Right cardiac atrium (tissue), 5 donors: ENCODE measurements at regions not wholly inside any gene's neighbourhood (a gene's known extent, or its start where the extent isn't known, plus 50 kb on each side); places are given as distances from the start of the nearest gene placed in this dataset.

Experiments
- ATAC-seq, 2 donors: fragments of 200-7000 bp; cut with Tn5 transposase; one replicate each; pipeline versions ENCODE4 v1.8.0 to v1.9.1; 2020; ENCODE audit warnings: moderate library complexity in 2 of 2, mild to moderate bottlenecking in 1 of 2
- DNase-seq, 3 donors: peaks; one replicate each; pipeline ENCODE4 v3.0.0-alpha.2; 2020
- H3K27ac ChIP-seq: one replicate; pipeline ENCODE4 v1.5.1; 2013; ENCODE audit warnings: mild to moderate bottlenecking, low read length, control low read depth, moderate library complexity
- H3K27me3 ChIP-seq: one replicate; pipeline ENCODE4 v1.6.1; 2013; ENCODE audit not compliant: control insufficient read depth, insufficient read depth
- H3K4me1 ChIP-seq: one replicate; pipeline ENCODE4 v1.6.1; 2013; ENCODE audit warnings: low read length; ENCODE audit not compliant: control insufficient read depth, insufficient read depth
- H3K4me3 ChIP-seq: one replicate; pipeline ENCODE4 v1.5.1; 2013; ENCODE audit warnings: low read length, control low read depth
- H3K9me3 ChIP-seq: one replicate; pipeline ENCODE4 v1.6.1; 2013; ENCODE audit warnings: low read length; ENCODE audit not compliant: control insufficient read depth
- WGBS: extraction: QIAGEN DNeasy Blood & Tissue Kit; methylation state at CpG from one replicate; pipeline ENCODE4 v1.1.7; 2013; 5-methylcytosine and 5-hydroxymethylcytosine counted together
- intact Hi-C, 4 donors: fragments of 100-400 bp; cut with DNase I; formaldehyde crosslinking; loops; one replicate each; pipeline versions ENCODE4 v1.11.0 to v1.14.0; 2022 to 2023
- donor health status: healthy with polysubstance abuse.
- donor health status: DM: no; HTN: yes; CAD: no.
- donor health status: DM: no; HTN: no; CAD: no.
- donor health status: DM: no; HTN: yes; CAD: no; lungs with severe emphysema.
- donor health status: DM: yes; HTN: yes; CAD: no.

GRCh38 chrX:25300994-25301393, 285.2 kb upstream of the ARX start:
- Histone ChIP-seq H3K27me3 (no peaks in the 10 kb centered on the region), H3K27ac (no peak overlapping the region), H3K4me3 (no peak overlapping the region), H3K9me3 (no peaks in the 10 kb centered on the region), H3K4me1 (no peaks in the 10 kb centered on the region)
- WGBS: 75% methylated on average over 2 of the region's 2 CpGs
- DNase-seq: no peak
- ATAC-seq: no peak
- intact Hi-C loops: no loop called here

GRCh38 chrX:25296850-25297249, 281.1 kb upstream of the ARX start:
- ATAC-seq (no peak), DNase-seq (no peak)
- no peaks in the 10 kb centered on the region for H3K9me3 ChIP-seq
- H3K4me3 ChIP-seq: no peak overlapping the region
- H3K27ac ChIP-seq: no peak overlapping the region
- intact Hi-C loops: no loop called here
- 52% methylated on average over 1 of the region's 1 CpG for WGBS
- H3K4me1 ChIP-seq: no peaks in the 10 kb centered on the region
- no peaks in the 10 kb centered on the region for H3K27me3 ChIP-seq

- H3K4me1 ChIP-seq: no peaks in the 10 kb centered on the region
- no peaks in the 10 kb centered on the region for H3K27me3 ChIP-seq
- H3K4me3 ChIP-seq: no peak overlapping the region
- H3K9me3 ChIP-seq: no peaks in the 10 kb centered on the region
- H3K27ac ChIP-seq: no peak overlapping the region
- WGBS: 43% methylated on average over 4 of the region's 4 CpGs
- DNase-seq (no peak), ATAC-seq (no peak)
- intact Hi-C loops: no loop called here
Measured at GRCh38 chrX:25295466-25295865, 279.7 kb upstream of the ARX start.

GRCh38 chrX:25290132-25290531, 274.4 kb upstream of the ARX start:
- Histone ChIP-seq H3K27me3 (no peaks in the 10 kb centered on the region), H3K4me1 (no peaks in the 10 kb centered on the region), H3K9me3 (no peaks in the 10 kb centered on the region), H3K27ac (no peak overlapping the region), H3K4me3 (no peak overlapping the region)
- WGBS: 60% methylated on average over 1 of the region's 1 CpG
- intact Hi-C loops: no loop called here
- DNase-seq (no peak), ATAC-seq (no peak)

- no peak for ATAC-seq
- WGBS: 61% methylated on average over 1 of the region's 1 CpG
- intact Hi-C loops: no loop called here
Measured at GRCh38 chrX:25288676-25289075, 272.9 kb upstream of the ARX start.

GRCh38 chrX:25287521-25287920, 271.8 kb upstream of the ARX start:
- intact Hi-C loops: no loop called here

More at GRCh38 chrX:25288676-25289075, 272.9 kb upstream of the ARX start:
- DNase-seq: no peak
- Histone ChIP-seq H3K27me3 (no peaks in the 10 kb centered on the region), H3K4me3 (no peak overlapping the region), H3K9me3 (no peaks in the 10 kb centered on the region), H3K27ac (no peak overlapping the region), H3K4me1 (no peaks in the 10 kb centered on the region)

GRCh38 chrX:25285598-25285997, 269.8 kb upstream of the ARX start:
- Histone ChIP-seq H3K9me3 (no peaks in the 10 kb centered on the region), H3K4me3 (no peak overlapping the region), H3K27ac (no peak overlapping the region), H3K27me3 (no peaks in the 10 kb centered on the region), H3K4me1 (no peaks in the 10 kb centered on the region)
- WGBS: 75% methylated on average over 4 of the region's 4 CpGs
- DNase-seq: no peak
- intact Hi-C loops: no loop called here
- no peak for ATAC-seq

More at GRCh38 chrX:25287521-25287920, 271.8 kb upstream of the ARX start:
- Histone ChIP-seq H3K27me3 (no peaks in the 10 kb centered on the region), H3K27ac (no peak overlapping the region), H3K4me1 (no peaks in the 10 kb centered on the region), H3K4me3 (no peak overlapping the region), H3K9me3 (no peaks in the 10 kb centered on the region)
- ATAC-seq (no peak), DNase-seq (no peak)
- WGBS: 77% methylated on average over 1 of the region's 1 CpG

GRCh38 chrX:25279510-25279909, 263.7 kb upstream of the ARX start:
- 22% methylated on average over 1 of the region's 1 CpG for WGBS

GRCh38 chrX:25278341-25278740, 262.6 kb upstream of the ARX start:
- no peaks in the 10 kb centered on the region for H3K27me3 ChIP-seq

More at GRCh38 chrX:25279510-25279909, 263.7 kb upstream of the ARX start:
- Histone ChIP-seq H3K9me3 (no peaks in the 10 kb centered on the region), H3K4me3 (no peak overlapping the region), H3K27me3 (no peaks in the 10 kb centered on the region), H3K27ac (no peak overlapping the region), H3K4me1 (no peaks in the 10 kb centered on the region)
- ATAC-seq (no peak), DNase-seq (no peak)
- intact Hi-C loops: no loop called here

GRCh38 chrX:25277574-25277973, 261.8 kb upstream of the ARX start:
- 85% methylated on average over 3 of the region's 3 CpGs for WGBS
- no peak for DNase-seq
- Histone ChIP-seq H3K9me3 (no peaks in the 10 kb centered on the region), H3K27ac (no peak overlapping the region), H3K27me3 (no peaks in the 10 kb centered on the region), H3K4me3 (no peak overlapping the region), H3K4me1 (no peaks in the 10 kb centered on the region)
- intact Hi-C loops: no loop called here
- no peak for ATAC-seq

More at GRCh38 chrX:25278341-25278740, 262.6 kb upstream of the ARX start:
- H3K27ac ChIP-seq: no peak overlapping the region
- H3K9me3 ChIP-seq: no peaks in the 10 kb centered on the region
- DNase-seq (no peak), ATAC-seq (no peak)
- H3K4me3 ChIP-seq: no peak overlapping the region
- intact Hi-C loops: no loop called here
- no peaks in the 10 kb centered on the region for H3K4me1 ChIP-seq

- H3K27me3 ChIP-seq: no peaks in the 10 kb centered on the region
- ATAC-seq (no peak), DNase-seq (no peak)
- H3K9me3 ChIP-seq: no peaks in the 10 kb centered on the region
- H3K27ac ChIP-seq: no peak overlapping the region
- 86% methylated on average over 3 of the region's 3 CpGs for WGBS
- no peaks in the 10 kb centered on the region for H3K4me1 ChIP-seq
- no peak overlapping the region for H3K4me3 ChIP-seq
- intact Hi-C loops: no loop called here
Measured at GRCh38 chrX:25275159-25275558, 259.4 kb upstream of the ARX start.

- no peak for DNase-seq
- no peak for ATAC-seq
- H3K27me3 ChIP-seq: no peaks in the 10 kb centered on the region
- H3K4me3 ChIP-seq: no peak overlapping the region
- intact Hi-C loops: no loop called here
- 76% methylated on average over 2 of the region's 2 CpGs for WGBS
- no peaks in the 10 kb centered on the region for H3K9me3 ChIP-seq
- H3K27ac ChIP-seq: no peak overlapping the region
- no peaks in the 10 kb centered on the region for H3K4me1 ChIP-seq
Measured at GRCh38 chrX:25241461-25241860, 225.7 kb upstream of the ARX start.
